H9 (cell line): ENCODE measurements at regions not wholly inside any gene's neighbourhood (a gene's known extent, or its start where the extent isn't known, plus 50 kb on each side); places are given as distances from the start of the nearest gene placed in this dataset.

ENCODE experiments used
- DNase-seq: peaks from one replicate; pipeline ENCODE4 v3.0.0-alpha.2; 2017
- H2AFZ ChIP-seq: one replicate; pipeline ENCODE4 v1.6.1; 2013; ENCODE audit warnings: mild to moderate bottlenecking, low read length, control low read depth, moderate library complexity
- H2AK5ac ChIP-seq: 2 replicates; pipeline ENCODE4 v1.6.1; 2013; ENCODE audit warnings: low read length, control low read depth, mixed read lengths; ENCODE audit not compliant: insufficient read length
- H2BK120ac ChIP-seq: one replicate; pipeline ENCODE4 v1.6.1; 2013; ENCODE audit warnings: low read depth, mild to moderate bottlenecking, low read length, control low read depth, inconsistent platforms; ENCODE audit not compliant: poor library complexity, severe bottlenecking
- H2BK12ac ChIP-seq: 2 replicates; pipeline ENCODE4 v1.6.1; 2013; ENCODE audit warnings: low read length, control low read depth, mixed read lengths, low read depth; ENCODE audit not compliant: insufficient read length
- H2BK15ac ChIP-seq: 2 replicates; pipeline ENCODE4 v1.6.1; 2013; ENCODE audit warnings: low read depth, low read length, control low read depth
- H2BK20ac ChIP-seq: one replicate; pipeline ENCODE4 v1.6.1; 2013; ENCODE audit warnings: low read depth, mild to moderate bottlenecking, low read length, control low read depth, inconsistent platforms; ENCODE audit not compliant: poor library complexity, severe bottlenecking
- H2BK5ac ChIP-seq: 2 replicates; pipeline ENCODE4 v1.6.1; 2013; ENCODE audit warnings: low read length, control low read depth, mixed read lengths; ENCODE audit not compliant: insufficient read length
- H3K14ac ChIP-seq: 2 replicates; pipeline ENCODE4 v1.6.1; 2013; ENCODE audit warnings: low read length, control low read depth; ENCODE audit not compliant: insufficient read depth
- H3K18ac ChIP-seq: 2 replicates; pipeline ENCODE4 v1.6.1; 2013; ENCODE audit warnings: low read depth, mild to moderate bottlenecking, mixed read lengths, low read length, control low read depth; ENCODE audit not compliant: insufficient read length
- H3K23ac ChIP-seq: 2 replicates; pipeline ENCODE4 v1.6.1; 2013; ENCODE audit warnings: low read length, control low read depth, mixed read lengths, low read depth; ENCODE audit not compliant: insufficient read length
- H3K23me2 ChIP-seq: 2 replicates; pipeline ENCODE4 v1.6.1; 2013; ENCODE audit warnings: low read depth, mild to moderate bottlenecking, mixed read lengths, low read length, control low read depth; ENCODE audit not compliant: insufficient read length, poor library complexity, severe bottlenecking
- H3K27ac ChIP-seq: 2 replicates; pipeline ENCODE4 v1.5.1; 2013; ENCODE audit warnings: low read length, control low read depth, mixed read lengths, low read depth; ENCODE audit not compliant: insufficient read length
- H3K27me3 ChIP-seq: 2 replicates; pipeline ENCODE4 v1.6.1; 2013; ENCODE audit warnings: low read length, control low read depth, inconsistent platforms; ENCODE audit not compliant: insufficient read depth
- H3K4ac ChIP-seq: 2 replicates; pipeline ENCODE4 v1.6.1; 2013; ENCODE audit warnings: low read depth, mild to moderate bottlenecking, control low read depth, inconsistent platforms, low read length, moderate library complexity
- H3K4me1 ChIP-seq: 2 replicates; pipeline ENCODE4 v1.6.1; 2013; ENCODE audit warnings: low read length, control low read depth, inconsistent platforms; ENCODE audit not compliant: insufficient read depth
- H3K4me2 ChIP-seq: 2 replicates; pipeline ENCODE4 v1.6.1; 2013; ENCODE audit warnings: low read length, control low read depth, mixed read lengths; ENCODE audit not compliant: insufficient read length, insufficient read depth
- H3K56ac ChIP-seq: 2 replicates; pipeline ENCODE4 v1.6.1; 2013; ENCODE audit warnings: low read depth, mild to moderate bottlenecking, mixed read lengths, low read length, control low read depth; ENCODE audit not compliant: insufficient read length
- H3K79me1 ChIP-seq: 2 replicates; pipeline ENCODE4 v1.6.1; 2013; ENCODE audit warnings: low read depth, mild to moderate bottlenecking, moderate library complexity, low read length, control low read depth, inconsistent platforms; ENCODE audit not compliant: insufficient read depth, poor library complexity, severe bottlenecking
- H3K79me2 ChIP-seq: 2 replicates; pipeline ENCODE4 v1.6.1; 2013; ENCODE audit warnings: low read length, control low read depth, inconsistent platforms; ENCODE audit not compliant: insufficient read depth
- H3K9ac ChIP-seq: 2 replicates; pipeline ENCODE4 v1.6.1; 2013; ENCODE audit warnings: low read length, control low read depth, mixed read lengths; ENCODE audit not compliant: insufficient read length; ENCODE audit errors: extremely low read depth
- H3K9me3 ChIP-seq: one replicate; pipeline ENCODE4 v1.6.1; 2013; ENCODE audit warnings: low read depth, low read length, inconsistent platforms; ENCODE audit not compliant: control insufficient read depth
- H3T11ph ChIP-seq: one replicate; pipeline ENCODE4 v1.6.1; 2013; ENCODE audit warnings: mild to moderate bottlenecking, low read length, control low read depth, inconsistent platforms
- H4K20me1 ChIP-seq: one replicate; pipeline ENCODE4 v1.6.1; 2013; ENCODE audit not compliant: control insufficient read depth, insufficient read length, insufficient read depth
- H4K5ac ChIP-seq: 2 replicates; pipeline ENCODE4 v1.6.1; 2013; ENCODE audit warnings: low read depth, mild to moderate bottlenecking, mixed read lengths, low read length, control low read depth; ENCODE audit not compliant: insufficient read length
- H4K8ac ChIP-seq: replicated peaks from 2 replicates; pipeline ENCODE4 v1.6.1; 2013; ENCODE audit warnings: low read length, control low read depth, mixed read lengths, low read depth; ENCODE audit not compliant: insufficient read length
- H4K91ac ChIP-seq: 2 replicates; pipeline ENCODE4 v1.6.1; 2013; ENCODE audit warnings: low read depth, mild to moderate bottlenecking, moderate library complexity, mixed read lengths, low read length, control low read depth; ENCODE audit not compliant: insufficient read length
- H3K27ac Mint-ChIP-seq, 3 experiments: 2 replicates in 2 of 3; 3 replicates in 1 of 3; pipeline ENCODE4 v1.8.0; 2020 to 2021; ENCODE audit warnings: mixed read lengths in 3 of 3, mild to moderate bottlenecking in 1 of 3, moderate library complexity in 1 of 3
- H3K27me3 Mint-ChIP-seq: 2 replicates; pipeline ENCODE4 v1.8.0; 2021; ENCODE audit warnings: low read depth, mild to moderate bottlenecking, moderate library complexity, mixed read lengths
- H3K36me3 Mint-ChIP-seq, 3 experiments: 2 replicates in 2 of 3; 3 replicates in 1 of 3; pipeline ENCODE4 v1.8.0; 2020 to 2021; ENCODE audit warnings: low read depth in 3 of 3, mixed read lengths in 3 of 3; ENCODE audit not compliant: insufficient read depth in 1 of 3
- H3K4me1 Mint-ChIP-seq, 2 experiments: 2 replicates each; pipeline ENCODE4 v1.8.0; 2020; ENCODE audit warnings: mixed read lengths in 2 of 2
- H3K4me3 Mint-ChIP-seq, 2 experiments: 2 replicates in 1 of 2; 3 replicates in 1 of 2; pipeline ENCODE4 v1.8.0; 2020 to 2021; ENCODE audit warnings: mild to moderate bottlenecking in 2 of 2, mixed read lengths in 2 of 2, moderate library complexity in 1 of 2
- H3K9me3 Mint-ChIP-seq, 2 experiments: 2 replicates in 1 of 2; 3 replicates in 1 of 2; pipeline ENCODE4 v1.8.0; 2020; ENCODE audit warnings: mild to moderate bottlenecking in 2 of 2, mixed read lengths in 2 of 2, moderate library complexity in 1 of 2
- CTCF ChIP-seq: fragments of 200-600 bp; sonication (generic); conservative IDR thresholded peaks from 3 replicates; pipeline ENCODE4 v1.8.0; 2021; ENCODE audit warnings: antibody characterized with exemption, mild to moderate bottlenecking
- WGBS: extraction: QIAGEN DNeasy Blood & Tissue Kit; methylation state at CpG from one replicate; pipeline ENCODE4 v1.1.7; 2013; ENCODE audit warnings: missing lambda C conversion rate, low lambda C conversion rate, mixed read lengths; ENCODE audit not compliant: insufficient read length; ENCODE audit errors: extremely low coverage; 5-methylcytosine and 5-hydroxymethylcytosine counted together

GRCh38 chr2:201955231-201955630 is 78.4 kb upstream of the FZD7 start:
- no peak overlapping the region for H3K18ac ChIP-seq
- TF ChIP-seq CTCF, result no peak
- no peak overlapping the region for H2AK5ac ChIP-seq
- H3K56ac ChIP-seq, result no peak overlapping the region
- H3K4me2 ChIP-seq, result no peak overlapping the region
- no peak overlapping the region for H3K9ac ChIP-seq
- H3K4me1 Mint-ChIP-seq, result peaks cover 48 to 50% of the 10 kb centered on the region in 2 experiments
- DNase-seq, result no peak
- no peak overlapping the region for H3K14ac ChIP-seq
- no CpG with 5 or more reads among the region's 5 CpGs for WGBS
- no peak overlapping the region for H2AFZ ChIP-seq
- no peak overlapping the region for H4K5ac ChIP-seq
- no peak overlapping the region for H3K27ac ChIP-seq
- H4K8ac ChIP-seq, result no peak overlapping the region
- H3K79me1 ChIP-seq, result no peaks in the 10 kb centered on the region
- H2BK5ac ChIP-seq, result no peak overlapping the region
- H2BK12ac ChIP-seq, result no peak overlapping the region
- peaks cover 5% of the 10 kb centered on the region for H3K4me1 ChIP-seq
- H3K27me3 Mint-ChIP-seq, result no peaks in the 10 kb centered on the region; the same call in 1 of the 2 replicates
- H3K4ac ChIP-seq, result no peak overlapping the region
- no peaks in the 10 kb centered on the region; a peak in 1 of 7 replicates for H3K36me3 Mint-ChIP-seq
- no peaks in the 10 kb centered on the region for H3K9me3 ChIP-seq
- no peak overlapping the region for H3K4me3 Mint-ChIP-seq
- H3K27ac Mint-ChIP-seq, result no peak overlapping the region
- H3K27me3 ChIP-seq, result no peaks in the 10 kb centered on the region
- no peaks in the 10 kb centered on the region for H3K9me3 Mint-ChIP-seq
- H4K20me1 ChIP-seq, result no peaks in the 10 kb centered on the region
- no peak overlapping the region for H3T11ph ChIP-seq
- no peaks in the 10 kb centered on the region; the same call in 1 of the 2 replicates for H3K79me2 ChIP-seq
- no peak overlapping the region for H2BK120ac ChIP-seq
- H3K23ac ChIP-seq, result no peak overlapping the region
- H3K23me2 ChIP-seq, result no peaks in the 10 kb centered on the region
- no peak overlapping the region for H2BK20ac ChIP-seq
- no peak overlapping the region for H4K91ac ChIP-seq
- no peak overlapping the region for H2BK15ac ChIP-seq
